PC-3 (cell line): ENCODE measurements at regions not wholly inside any gene's neighbourhood (a gene's known extent, or its start where the extent isn't known, plus 50 kb on each side); places are given as distances from the start of the nearest gene placed in this dataset.

Experiments used
- ATAC-seq: fragments of 200-7000 bp; cut with Tn5 transposase; 2 replicates; pipeline ENCODE4 v1.9.1; 2020; ENCODE audit warnings: mild to moderate bottlenecking, moderate library complexity
- BruUV-seq: library from RNA; stranded (reverse); fragments of 400-500 nt; replicated peaks from 2 replicates; lab custom pipeline; 2021; lab: Mats Ljungman, UMichigan
- CTCF ChIA-PET: fragments of 300-600 bp; sonication (Branson Sonifier 250); formaldehyde crosslinking; loops from one replicate; lab custom pipeline; 2022; ENCODE audit warnings: antibody characterized with exemption; lab: Charles Lee
- POLR2A ChIA-PET: fragments of 300-600 bp; sonication (Branson Sonifier 250); formaldehyde crosslinking; loops from one replicate; lab custom pipeline; 2022; ENCODE audit warnings: antibody characterized with exemption; ENCODE audit not compliant: unreplicated experiment; lab: Charles Lee
- DNase-seq: peaks from one replicate; pipeline ENCODE4 v3.0.0-alpha.2; 2015
- H2AFZ ChIP-seq: fragments of 300-600 bp; sonication (generic); 2 replicates; pipeline ENCODE4 v1.6.0; 2016; ENCODE audit warnings: antibody characterized with exemption, low read length
- H3F3A ChIP-seq: fragments of 300-600 bp; sonication (generic); one replicate; pipeline ENCODE4 v1.6.0; 2017; ENCODE audit warnings: antibody characterized with exemption, low read length, control low read depth, mild to moderate bottlenecking; ENCODE audit not compliant: unreplicated experiment
- H3K27ac ChIP-seq: fragments of 300-600 bp; sonication (generic); 2 replicates; pipeline ENCODE4 v1.5.1; 2016; ENCODE audit warnings: mild to moderate bottlenecking, low read length
- H3K27me3 ChIP-seq: fragments of 300-600 bp; sonication (generic); 2 replicates; pipeline ENCODE4 v1.6.1; 2016; ENCODE audit warnings: low read length, mixed read lengths
- H3K36me3 ChIP-seq: fragments of 300-600 bp; sonication (generic); 2 replicates; pipeline ENCODE4 v1.6.1; 2016; ENCODE audit warnings: low read depth, mixed run types, low read length, mixed read lengths
- H3K4me1 ChIP-seq: fragments of 300-600 bp; sonication (generic); 2 replicates; pipeline ENCODE4 v1.5.1; 2016; ENCODE audit warnings: low read length; ENCODE audit not compliant: insufficient read depth
- H3K4me2 ChIP-seq: fragments of 300-600 bp; sonication (generic); 2 replicates; pipeline ENCODE4 v1.6.0; 2016; ENCODE audit warnings: low read length
- H3K4me3 ChIP-seq: fragments of 300-600 bp; sonication (generic); 2 replicates; pipeline ENCODE4 v1.5.1; 2016; ENCODE audit warnings: mild to moderate bottlenecking, low read length, mixed read lengths
- H3K79me2 ChIP-seq: fragments of 300-600 bp; sonication (generic); 2 replicates; pipeline ENCODE4 v1.6.1; 2017; ENCODE audit warnings: low read length, mixed read lengths
- H3K9ac ChIP-seq: fragments of 300-600 bp; sonication (generic); 2 replicates; pipeline ENCODE4 v1.6.0; 2016; ENCODE audit warnings: mild to moderate bottlenecking, low read length
- H3K9me2 ChIP-seq: fragments of 300-600 bp; sonication (generic); replicated peaks from 2 replicates; pipeline ENCODE4 v1.6.1; 2016; ENCODE audit warnings: mixed run types, low read length, mixed read lengths
- H3K9me3 ChIP-seq: fragments of 300-600 bp; sonication (generic); 2 replicates; pipeline ENCODE4 v1.6.1; 2016; ENCODE audit warnings: low read length, mixed read lengths
- H4K20me1 ChIP-seq: fragments of 300-600 bp; sonication (generic); 2 replicates; pipeline ENCODE4 v1.6.1; 2016; ENCODE audit warnings: low read length, mixed read lengths
- CTCF ChIP-seq: fragments of 300-600 bp; sonication (generic); conservative IDR thresholded peaks from 2 replicates; pipeline ENCODE4 v1.5.1; 2017; ENCODE audit warnings: antibody characterized with exemption, low read depth, mild to moderate bottlenecking, low read length
- EZH2 ChIP-seq: fragments of 300-600 bp; sonication (generic); IDR thresholded peaks from one replicate; pipeline ENCODE4 v1.6.1; 2017; ENCODE audit warnings: antibody characterized with exemption, mild to moderate bottlenecking, low read length; ENCODE audit not compliant: unreplicated experiment
- EZH2phosphoT487 ChIP-seq: fragments of 300-600 bp; sonication (generic); IDR thresholded peaks from 2 replicates; pipeline ENCODE4 v1.6.1; 2018; ENCODE audit warnings: mild to moderate bottlenecking, antibody characterized with exemption, low read length, borderline replicate concordance
- intact Hi-C: fragments of 100-400 bp; cut with micrococcal nuclease; formaldehyde crosslinking; loops from 2 replicates; pipeline ENCODE4 v1.9.0; 2023

- ATAC-seq (no peak), DNase-seq (no peak)
- Histone ChIP-seq H3K9me2 (no peaks in the 10 kb centered on the region), H4K20me1 (no peaks in the 10 kb centered on the region), H3K9ac (no peak overlapping the region), H3K4me2 (no peak overlapping the region), H3K4me1 (no peaks in the 10 kb centered on the region), H3K36me3 (no peaks in the 10 kb centered on the region), H3K27me3 (no peaks in the 10 kb centered on the region), H3K4me3 (no peak overlapping the region), H3K9me3 (no peaks in the 10 kb centered on the region), H3K79me2 (no peaks in the 10 kb centered on the region), H2AFZ (no peak overlapping the region), H3F3A (no peaks in the 10 kb centered on the region), H3K27ac (no peak overlapping the region)
- TF ChIP-seq CTCF (no peak), EZH2 (no peak), EZH2phosphoT487 (no peak)
- intact Hi-C loops: no loop called here
- ChIA-PET POLR2A (no interaction called here), CTCF (no interaction called here)
- no TSS peak for BruUV-seq
These were observed 67.9 kb upstream of the GATA5 start for GRCh38 chr20:62543470-62544302.

GRCh38 chr20:62544505-62545055 lies 68.8 kb upstream of the GATA5 start:
- ATAC-seq (no peak), DNase-seq (no peak)
- Histone ChIP-seq H3K9me2 (no peaks in the 10 kb centered on the region), H3K27ac (no peak overlapping the region), H3K9ac (no peak overlapping the region), H2AFZ (no peak overlapping the region), H3K36me3 (no peaks in the 10 kb centered on the region), H3K9me3 (no peaks in the 10 kb centered on the region), H3K4me2 (no peak overlapping the region), H3F3A (no peaks in the 10 kb centered on the region), H4K20me1 (no peaks in the 10 kb centered on the region), H3K4me1 (no peaks in the 10 kb centered on the region), H3K27me3 (no peaks in the 10 kb centered on the region; the same call in 1 of the 2 replicates), H3K79me2 (no peaks in the 10 kb centered on the region), H3K4me3 (no peak overlapping the region)
- POLR2A ChIA-PET: no interaction called here
- CTCF ChIA-PET: no interaction called here
- no peak for TF ChIP-seq EZH2
- no peak for TF ChIP-seq EZH2phosphoT487
- no peak for TF ChIP-seq CTCF
- intact Hi-C loops: no loop called here
- BruUV-seq: no TSS peak

GRCh38 chr20:62545271-62545670 lies 69.5 kb upstream of the GATA5 start:
- Histone ChIP-seq H2AFZ (no peak overlapping the region), H3K27ac (no peak overlapping the region), H3K4me1 (no peaks in the 10 kb centered on the region), H3K9me2 (no peaks in the 10 kb centered on the region), H4K20me1 (no peaks in the 10 kb centered on the region), H3K4me3 (no peak overlapping the region), H3K27me3 (peaks cover 3% of the 10 kb centered on the region; the same call in 1 of the 2 replicates), H3K79me2 (no peaks in the 10 kb centered on the region), H3F3A (no peaks in the 10 kb centered on the region), H3K4me2 (no peak overlapping the region), H3K36me3 (no peaks in the 10 kb centered on the region), H3K9ac (no peak overlapping the region), H3K9me3 (no peaks in the 10 kb centered on the region)
- POLR2A ChIA-PET: no interaction called here
- BruUV-seq: no TSS peak
- DNase-seq (no peak), ATAC-seq (no peak)
- CTCF ChIA-PET: no interaction called here
- TF ChIP-seq CTCF: no peak
- intact Hi-C loops: no loop called here
